Calu3 (cell line): ENCODE measurements at regions not wholly inside any gene's neighbourhood (a gene's known extent, or its start where the extent isn't known, plus 50 kb on each side); places are given as distances from the start of the nearest gene placed in this dataset.

ENCODE experiments used
- BruUV-seq: library from RNA; stranded (reverse); fragments of 400-500 nt; replicated peaks from 2 replicates; lab custom pipeline; 2021; lab: Mats Ljungman, UMichigan
- CTCF ChIA-PET: fragments of 300-600 bp; sonication (Branson Sonifier 250); formaldehyde crosslinking; loops from one replicate; lab custom pipeline; 2022; ENCODE audit warnings: antibody characterized with exemption; lab: Charles Lee
- DNase-seq: peaks from one replicate; pipeline ENCODE4 v3.0.0; 2022
- H3K27ac Mint-ChIP-seq: one replicate; pipeline ENCODE4 v1.8.0; 2022; ENCODE audit warnings: mixed read lengths; ENCODE audit not compliant: unreplicated experiment
- H3K27me3 Mint-ChIP-seq: one replicate; pipeline ENCODE4 v1.8.0; 2022; ENCODE audit warnings: mixed read lengths; ENCODE audit not compliant: unreplicated experiment
- H3K36me3 Mint-ChIP-seq: one replicate; pipeline ENCODE4 v1.8.0; 2022; ENCODE audit warnings: mild to moderate bottlenecking, moderate library complexity, mixed read lengths; ENCODE audit not compliant: insufficient read depth, unreplicated experiment
- H3K4me1 Mint-ChIP-seq: one replicate; pipeline ENCODE4 v1.8.0; 2022; ENCODE audit warnings: mild to moderate bottlenecking, low read depth, mixed read lengths; ENCODE audit not compliant: unreplicated experiment
- H3K4me3 Mint-ChIP-seq: one replicate; pipeline ENCODE4 v1.8.0; 2022; ENCODE audit warnings: mild to moderate bottlenecking, low read depth, moderate library complexity, mixed read lengths; ENCODE audit not compliant: unreplicated experiment
- H3K9me3 Mint-ChIP-seq: one replicate; pipeline ENCODE4 v1.8.0; 2022; ENCODE audit warnings: low read depth, mixed read lengths; ENCODE audit not compliant: unreplicated experiment
- intact Hi-C: fragments of 100-400 bp; cut with micrococcal nuclease; formaldehyde crosslinking; loops from one replicate; pipeline ENCODE4 v1.10.0; 2022; ENCODE audit not compliant: unreplicated experiment
- TF ChIP-seq, protein P1 (sequence below): fragments of 200-600 bp; IDR thresholded peaks from one replicate; pipeline ENCODE4 v1.8.0; 2022; ENCODE audit warnings: antibody characterized with exemption; ENCODE audit not compliant: unreplicated experiment

GRCh38 chr3:14256046-14256445 lies 77.4 kb downstream of the LSM3 start:
- H3K4me1 Mint-ChIP-seq = peaks cover 26% of the 10 kb centered on the region
- DNase-seq = no peak
- TF ChIP-seq, protein P1, sequence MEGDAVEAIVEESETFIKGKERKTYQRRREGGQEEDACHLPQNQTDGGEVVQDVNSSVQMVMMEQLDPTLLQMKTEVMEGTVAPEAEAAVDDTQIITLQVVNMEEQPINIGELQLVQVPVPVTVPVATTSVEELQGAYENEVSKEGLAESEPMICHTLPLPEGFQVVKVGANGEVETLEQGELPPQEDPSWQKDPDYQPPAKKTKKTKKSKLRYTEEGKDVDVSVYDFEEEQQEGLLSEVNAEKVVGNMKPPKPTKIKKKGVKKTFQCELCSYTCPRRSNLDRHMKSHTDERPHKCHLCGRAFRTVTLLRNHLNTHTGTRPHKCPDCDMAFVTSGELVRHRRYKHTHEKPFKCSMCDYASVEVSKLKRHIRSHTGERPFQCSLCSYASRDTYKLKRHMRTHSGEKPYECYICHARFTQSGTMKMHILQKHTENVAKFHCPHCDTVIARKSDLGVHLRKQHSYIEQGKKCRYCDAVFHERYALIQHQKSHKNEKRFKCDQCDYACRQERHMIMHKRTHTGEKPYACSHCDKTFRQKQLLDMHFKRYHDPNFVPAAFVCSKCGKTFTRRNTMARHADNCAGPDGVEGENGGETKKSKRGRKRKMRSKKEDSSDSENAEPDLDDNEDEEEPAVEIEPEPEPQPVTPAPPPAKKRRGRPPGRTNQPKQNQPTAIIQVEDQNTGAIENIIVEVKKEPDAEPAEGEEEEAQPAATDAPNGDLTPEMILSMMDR = no peak
- H3K4me3 Mint-ChIP-seq = no peak overlapping the region
- CTCF ChIA-PET = interaction anchor here (1.6 kb wide), 1 partner anchor 53 kb away, joined by 17 read pairs; no protein-coding TSS in a partner anchor
- intact Hi-C loops = loop anchor here (1.0 kb wide), 1 partner anchor 53 kb away; no protein-coding TSS in a partner anchor
- H3K27me3 Mint-ChIP-seq = no peaks in the 10 kb centered on the region
- no peak overlapping the region for H3K27ac Mint-ChIP-seq
- H3K9me3 Mint-ChIP-seq = peaks cover 3% of the 10 kb centered on the region
- BruUV-seq = no TSS peak
- peaks cover 4% of the 10 kb centered on the region for H3K36me3 Mint-ChIP-seq

- no peak for DNase-seq
- BruUV-seq = no TSS peak
- CTCF ChIA-PET = interaction anchor here (0.8 to 1.6 kb wide), 2 partner anchors 9 to 53 kb away, joined by 3 to 17 read pairs; no protein-coding TSS in a partner anchor
- Mint-ChIP-seq H3K27ac (no peak overlapping the region), H3K27me3 (no peaks in the 10 kb centered on the region), H3K36me3 (peaks cover 4% of the 10 kb centered on the region), H3K4me3 (no peak overlapping the region), H3K9me3 (peaks cover 3% of the 10 kb centered on the region), H3K4me1 (peaks cover 26% of the 10 kb centered on the region)
- TF ChIP-seq, protein P1 = no peak
- intact Hi-C loops = loop anchor here (1.0 kb wide), 1 partner anchor 53 kb away; no protein-coding TSS in a partner anchor
These were observed 78.1 kb downstream of the LSM3 start for GRCh38 chr3:14256561-14257342.

- Mint-ChIP-seq H3K4me3 (no peak overlapping the region), H3K27me3 (no peaks in the 10 kb centered on the region), H3K36me3 (no peaks in the 10 kb centered on the region), H3K9me3 (peaks cover 3% of the 10 kb centered on the region), H3K27ac (no peak overlapping the region), H3K4me1 (peaks cover 14% of the 10 kb centered on the region)
- DNase-seq = no peak
- CTCF ChIA-PET = interaction anchor here (2.1 kb wide), 1 partner anchor 55 kb away, joined by 6 read pairs; no protein-coding TSS in a partner anchor
- no TSS peak for BruUV-seq
- intact Hi-C loops = no loop called here
- TF ChIP-seq, protein P1 = no peak
These were observed 80.6 kb downstream of the LSM3 start for GRCh38 chr3:14258906-14259904.

GRCh38 chr3:14260463-14260862 lies 81.8 kb downstream of the LSM3 start:
- no peaks in the 10 kb centered on the region for H3K9me3 Mint-ChIP-seq
- intact Hi-C loops = loop anchor here (2.0 kb wide), 1 partner anchor 200 kb away; no protein-coding TSS in a partner anchor
- H3K36me3 Mint-ChIP-seq = peaks cover 2% of the 10 kb centered on the region
- TF ChIP-seq, protein P1 = no peak
- no peak overlapping the region for H3K27ac Mint-ChIP-seq
- no peak for DNase-seq
- no peaks in the 10 kb centered on the region for H3K27me3 Mint-ChIP-seq
- peaks cover 14% of the 10 kb centered on the region for H3K4me1 Mint-ChIP-seq
- no peak overlapping the region for H3K4me3 Mint-ChIP-seq
- CTCF ChIA-PET = interaction anchor here (0.6 to 1.7 kb wide), 5 partner anchors 56 to 207 kb away, joined by 3 to 6 read pairs (median 3); no protein-coding TSS in a partner anchor
- BruUV-seq = no TSS peak
